GM23338 (cell line): ENCODE measurements at regions not wholly inside any gene's neighbourhood (a gene's known extent, or its start where the extent isn't known, plus 50 kb on each side); places are given as distances from the start of the nearest gene placed in this dataset.

ENCODE experiments used
- ATAC-seq: fragments of 200-7000 bp; cut with Tn5 transposase; 3 replicates; pipeline ENCODE4 v1.9.1; 2020
- DNase-seq: peaks from one replicate; pipeline ENCODE4 v3.0.0-alpha.2; 2015; ENCODE audit warnings: low spot score
- H2AFZ ChIP-seq: fragments of 200-600 bp; sonication (generic); 2 replicates; pipeline ENCODE4 v1.8.0; 2016; ENCODE audit warnings: antibody characterized with exemption, mild to moderate bottlenecking, moderate library complexity
- H3F3A ChIP-seq: fragments of 200-600 bp; sonication (generic); replicated peaks from 2 replicates; pipeline ENCODE4 v1.8.0; 2017; ENCODE audit warnings: antibody characterized with exemption, mixed run types, low read depth
- H3K27ac ChIP-seq: fragments of 200-600 bp; sonication (generic); 2 replicates; pipeline ENCODE4 v1.6.1; 2016; ENCODE audit warnings: low read depth
- H3K27me3 ChIP-seq: fragments of 200-600 bp; sonication (generic); 2 replicates; pipeline ENCODE4 v1.8.0; 2016; ENCODE audit warnings: mild to moderate bottlenecking, mixed run types, moderate library complexity; ENCODE audit not compliant: insufficient read depth
- H3K36me3 ChIP-seq: fragments of 200-600 bp; sonication (generic); 2 replicates; pipeline ENCODE4 v1.8.0; 2016; ENCODE audit warnings: mild to moderate bottlenecking; ENCODE audit not compliant: insufficient read depth
- H3K4me1 ChIP-seq: fragments of 200-600 bp; sonication (generic); 2 replicates; pipeline ENCODE4 v1.8.0; 2016; ENCODE audit warnings: mild to moderate bottlenecking, moderate library complexity; ENCODE audit not compliant: insufficient read depth
- H3K4me2 ChIP-seq: fragments of 200-600 bp; sonication (generic); 2 replicates; pipeline ENCODE4 v1.7.1; 2017; ENCODE audit warnings: mixed run types
- H3K4me3 ChIP-seq: fragments of 200-600 bp; sonication (generic); 2 replicates; pipeline ENCODE4 v1.6.1; 2016; ENCODE audit warnings: mixed run types
- H3K79me2 ChIP-seq: fragments of 200-600 bp; sonication (generic); replicated peaks from 2 replicates; pipeline ENCODE4 v1.8.0; 2017; ENCODE audit warnings: mild to moderate bottlenecking; ENCODE audit not compliant: insufficient read depth
- H3K9me2 ChIP-seq: fragments of 200-600 bp; sonication (generic); 2 replicates; pipeline ENCODE4 v1.8.0; 2017; ENCODE audit not compliant: insufficient read depth
- H4K20me1 ChIP-seq: fragments of 200-600 bp; sonication (generic); replicated peaks from 2 replicates; pipeline ENCODE4 v1.8.0; 2017; ENCODE audit warnings: mild to moderate bottlenecking; ENCODE audit not compliant: insufficient read depth
- H3K27ac Mint-ChIP-seq: 2 replicates; pipeline ENCODE4 v1.8.0; 2020; ENCODE audit warnings: inconsistent platforms, mild to moderate bottlenecking, moderate library complexity, mixed read lengths
- H3K27me3 Mint-ChIP-seq: 3 replicates; pipeline ENCODE4 v1.8.0; 2022; ENCODE audit warnings: low read depth, mild to moderate bottlenecking, moderate library complexity, mixed read lengths, inconsistent platforms; ENCODE audit not compliant: insufficient read depth, poor library complexity
- H3K36me3 Mint-ChIP-seq: 3 replicates; pipeline ENCODE4 v1.8.0; 2021; ENCODE audit warnings: low read depth, mild to moderate bottlenecking, inconsistent platforms, moderate library complexity, mixed read lengths
- H3K4me1 Mint-ChIP-seq: 3 replicates; pipeline ENCODE4 v1.8.0; 2020; ENCODE audit warnings: mild to moderate bottlenecking, inconsistent platforms, mixed read lengths
- H3K4me3 Mint-ChIP-seq: 3 replicates; pipeline ENCODE4 v1.8.0; 2021; ENCODE audit warnings: moderate library complexity, mild to moderate bottlenecking, inconsistent platforms, mixed read lengths
- H3K9me3 Mint-ChIP-seq: 3 replicates; pipeline ENCODE4 v1.8.0; 2020; ENCODE audit warnings: moderate library complexity, mild to moderate bottlenecking, inconsistent platforms, mixed read lengths
- CREB1 ChIP-seq: fragments of 250-450 bp; sonication (Bioruptor Pico); IDR thresholded peaks from 2 replicates; pipeline ENCODE4 v1.5.0; 2020; ENCODE audit warnings: low read depth, mild to moderate bottlenecking, moderate library complexity
- JUNB ChIP-seq: IDR thresholded peaks from one replicate; pipeline ENCODE4 v1.6.1; 2016; ENCODE audit warnings: antibody characterized with exemption; ENCODE audit not compliant: unreplicated experiment
- REST ChIP-seq: IDR thresholded peaks from one replicate; pipeline ENCODE4 v1.6.1; 2018; ENCODE audit warnings: antibody characterized with exemption; ENCODE audit not compliant: unreplicated experiment
- ZNF331 ChIP-seq: fragments of 250-450 bp; sonication (Bioruptor Pico); IDR thresholded peaks from 2 replicates; pipeline ENCODE4 v1.5.0; 2020; ENCODE audit warnings: low read depth, mild to moderate bottlenecking, moderate library complexity
- ZNF462 ChIP-seq: fragments of 250-450 bp; sonication (Bioruptor Pico); IDR thresholded peaks from 2 replicates; pipeline ENCODE4 v1.5.0; 2020; ENCODE audit warnings: mild to moderate bottlenecking, moderate library complexity

GRCh38 chr4:177945268-177945667 lies 503.0 kb upstream of the AGA start (continued):
- TF ChIP-seq ZNF462 (CRISPR knock-in tag) = no peak
- TF ChIP-seq ZNF331 (CRISPR knock-in tag) = no peak

- Histone ChIP-seq H2AFZ (no peak overlapping the region), H3K79me2 (no peaks in the 10 kb centered on the region), H3K27ac (no peak overlapping the region), H4K20me1 (no peaks in the 10 kb centered on the region), H3F3A (no peaks in the 10 kb centered on the region), H3K9me2 (no peaks in the 10 kb centered on the region), H3K36me3 (no peaks in the 10 kb centered on the region), H3K27me3 (no peaks in the 10 kb centered on the region), H3K4me3 (no peak overlapping the region), H3K4me1 (no peaks in the 10 kb centered on the region), H3K4me2 (no peak overlapping the region)
- no peaks in the 10 kb centered on the region; the same call in 2 of the 3 replicates for H3K4me1 Mint-ChIP-seq
- ATAC-seq = no peak
- DNase-seq = no peak
- H3K9me3 Mint-ChIP-seq = no peaks in the 10 kb centered on the region
- H3K4me3 Mint-ChIP-seq = no peak overlapping the region
- no peaks in the 10 kb centered on the region for H3K36me3 Mint-ChIP-seq
- no peak overlapping the region; the same call in 1 of the 2 replicates for H3K27ac Mint-ChIP-seq
- H3K27me3 Mint-ChIP-seq = no peaks in the 10 kb centered on the region
- TF ChIP-seq ZNF462 (CRISPR knock-in tag) (no peak), JUNB (no peak), REST (no peak), CREB1 (CRISPR knock-in tag) (no peak)
Measured at GRCh38 chr4:177947607-177948006, 505.4 kb upstream of the AGA start.
